ENCODE measurements at regions not wholly inside any gene's neighbourhood (a gene's known extent, or its start where the extent isn't known, plus 50 kb on each side); places are given as distances from the start of the nearest gene placed in this dataset.
"Not testable (repeated sequence)": the region's sequence is repeated elsewhere in the genome, so short reads cannot be mapped to it uniquely, and the experiment has no call there.

DNA sequence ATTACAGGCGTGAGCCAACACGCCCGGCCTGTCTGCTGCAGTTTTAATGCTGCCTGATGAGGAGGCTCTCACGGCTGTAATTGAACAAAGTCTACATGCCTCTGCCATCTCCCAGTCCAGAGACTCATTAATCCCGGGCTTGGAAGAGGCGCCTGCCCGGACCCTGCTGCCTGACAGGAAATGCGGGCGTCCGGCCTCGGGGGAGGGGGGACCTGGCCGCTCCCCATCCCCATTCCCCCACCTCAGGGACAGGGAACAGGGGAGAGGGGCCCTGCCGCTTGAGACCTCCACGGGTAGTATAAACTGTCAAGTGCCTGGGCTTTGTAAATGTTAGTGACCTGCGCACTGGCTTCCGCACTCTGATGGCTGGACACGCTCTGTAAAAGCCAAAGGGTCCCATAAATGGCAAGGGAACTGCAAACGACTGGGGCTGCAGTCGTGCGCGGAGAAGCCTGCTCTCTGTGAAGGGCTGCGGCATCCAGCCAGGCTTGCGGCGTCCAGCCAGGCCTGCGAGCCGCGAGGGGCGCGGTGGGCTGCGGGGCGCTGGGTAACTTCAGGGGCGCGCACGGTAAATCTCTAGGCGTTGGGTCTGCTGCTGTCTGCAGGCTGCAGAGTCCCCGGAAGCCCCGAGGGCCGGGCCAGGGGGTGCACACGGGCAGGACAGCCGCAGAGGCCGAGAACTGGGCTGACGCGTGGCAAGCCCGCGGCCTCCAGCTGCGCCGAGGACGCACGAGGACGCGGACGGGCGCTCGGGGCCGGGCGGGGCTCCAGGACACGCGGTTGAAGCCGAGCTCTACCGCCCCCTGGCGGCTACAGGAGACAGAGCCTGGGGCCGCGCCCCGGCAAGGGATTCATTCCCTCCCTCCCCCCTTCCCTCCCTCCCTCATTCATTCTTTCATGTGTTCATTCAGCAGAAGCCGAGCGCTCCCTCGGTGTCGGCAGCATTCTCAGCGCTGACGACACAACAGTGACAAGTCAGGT, 78.4 kb downstream of the KCNJ18 start:
- TF ChIP-seq, protein P1, sequence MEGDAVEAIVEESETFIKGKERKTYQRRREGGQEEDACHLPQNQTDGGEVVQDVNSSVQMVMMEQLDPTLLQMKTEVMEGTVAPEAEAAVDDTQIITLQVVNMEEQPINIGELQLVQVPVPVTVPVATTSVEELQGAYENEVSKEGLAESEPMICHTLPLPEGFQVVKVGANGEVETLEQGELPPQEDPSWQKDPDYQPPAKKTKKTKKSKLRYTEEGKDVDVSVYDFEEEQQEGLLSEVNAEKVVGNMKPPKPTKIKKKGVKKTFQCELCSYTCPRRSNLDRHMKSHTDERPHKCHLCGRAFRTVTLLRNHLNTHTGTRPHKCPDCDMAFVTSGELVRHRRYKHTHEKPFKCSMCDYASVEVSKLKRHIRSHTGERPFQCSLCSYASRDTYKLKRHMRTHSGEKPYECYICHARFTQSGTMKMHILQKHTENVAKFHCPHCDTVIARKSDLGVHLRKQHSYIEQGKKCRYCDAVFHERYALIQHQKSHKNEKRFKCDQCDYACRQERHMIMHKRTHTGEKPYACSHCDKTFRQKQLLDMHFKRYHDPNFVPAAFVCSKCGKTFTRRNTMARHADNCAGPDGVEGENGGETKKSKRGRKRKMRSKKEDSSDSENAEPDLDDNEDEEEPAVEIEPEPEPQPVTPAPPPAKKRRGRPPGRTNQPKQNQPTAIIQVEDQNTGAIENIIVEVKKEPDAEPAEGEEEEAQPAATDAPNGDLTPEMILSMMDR (IDR thresholded peaks at IDR 0.05 in 8 of 11, conservative IDR thresholded peaks at IDR 0.05 in 3 of 11), result not testable (repeated sequence)
- not testable (repeated sequence) for TF ChIP-seq POLR2A (IDR thresholded peaks at IDR 0.05)

All from spleen (tissue), 7 donors.